Spleen (tissue), 7 donors: ENCODE measurements at regions not wholly inside any gene's neighbourhood (a gene's known extent, or its start where the extent isn't known, plus 50 kb on each side); places are given as distances from the start of the nearest gene placed in this dataset.

Experiments used
- CTCF ChIP-seq, 11 experiments: fragments of 200-600 bp in 7 of 11; fragments of 450-650 bp in 4 of 11; sonication (generic) in 4 of 11; IDR thresholded peaks in 8 of 11; conservative IDR thresholded peaks in 3 of 11; 1 replicate in 7 of 11; 2 replicates in 4 of 11; pipeline versions ENCODE4 v1.4.0 to v1.8.0; 2016 to 2021; ENCODE audit warnings: antibody characterized with exemption in 11 of 11, inconsistent platforms in 4 of 11, mild to moderate bottlenecking in 1 of 11
- POLR2A ChIP-seq, 3 donors: fragments of 450-650 bp; IDR thresholded peaks; one replicate each; pipeline ENCODE4 v1.5.1; 2017; ENCODE audit warnings: antibody characterized with exemption in 3 of 3, mild to moderate bottlenecking in 1 of 3
- POLR2AphosphoS5 ChIP-seq, 3 donors: sonication (generic); formaldehyde crosslinking; IDR thresholded peaks; one replicate each; pipeline ENCODE4 v1.5.1; 2017; ENCODE audit warnings: antibody characterized with exemption in 3 of 3
- donor health status: DM: no; HTN: no; CAD: no; lungs with moderate emphysema.
- donor health status: DM: no; HTN: no; CAD: no.
- donor health status: DM: no; HTN: no; CAD: no.

GRCh38 chr6:168887621-168888020 lies 366.0 kb downstream of the THBS2 start:
- TF ChIP-seq POLR2A (IDR thresholded peaks at IDR 0.05): no peak
- no peak for TF ChIP-seq CTCF (IDR thresholded peaks at IDR 0.05 in 8 of 11, conservative IDR thresholded peaks at IDR 0.05 in 3 of 11)
- TF ChIP-seq POLR2AphosphoS5 (IDR thresholded peaks at IDR 0.05): no peak
